ENCODE measurements at regions not wholly inside any gene's neighbourhood (a gene's known extent, or its start where the extent isn't known, plus 50 kb on each side); places are given as distances from the start of the nearest gene placed in this dataset.
"Not testable (repeated sequence)": the region's sequence is repeated elsewhere in the genome, so short reads cannot be mapped to it uniquely, and the experiment has no call there.

GRCh38 chr7:106442476-106442875, 157.7 kb upstream of the NAMPT start:
- Histone ChIP-seq H3K4me3 (no peak overlapping the region), H3K9me3 (no peaks in the 10 kb centered on the region), H3K27ac (no peak overlapping the region), H3K27me3 (ENCODE audit: insufficient read depth in 3 of 3, low read length in 2 of 3) (peaks cover 0 to 4% (median 0%) of the 10 kb centered on the region in 3 donors), H3K36me3 (ENCODE audit: insufficient read depth in 1 of 2, low read depth in 1 of 2) (no peaks in the 10 kb centered on the region), H3K4me1 (no peaks in the 10 kb centered on the region)
- no peak for ATAC-seq
- 71 to 78% (median 73%) methylated on average over 1 of the region's 1 CpG for WGBS, 3 donors
- intact Hi-C loops (cut with DNase I), result no loop called here
- TF ChIP-seq CTCF (IDR thresholded peaks at IDR 0.05), result no peak
- no peak for DNase-seq

- H3K27ac ChIP-seq; H3K9me3 ChIP-seq; intact Hi-C loops (cut with DNase I); H3K27me3 ChIP-seq (ENCODE audit: insufficient read depth in 3 of 3, low read length in 2 of 3); H3K36me3 ChIP-seq (ENCODE audit: insufficient read depth in 1 of 2, low read depth in 1 of 2); H3K4me3 ChIP-seq; ATAC-seq; H3K4me1 ChIP-seq; DNase-seq: not testable (repeated sequence)
- WGBS, 3 donors, result 76 to 87% (median 84%) methylated on average over 2 of the region's 2 CpGs
Observed at GRCh38 chr7:106441343-106441742, 156.6 kb upstream of the NAMPT start.

- H3K27me3 ChIP-seq (ENCODE audit: insufficient read depth in 3 of 3, low read length in 2 of 3); H3K4me3 ChIP-seq; H3K9me3 ChIP-seq; DNase-seq; intact Hi-C loops (cut with DNase I); H3K4me1 ChIP-seq; H3K36me3 ChIP-seq (ENCODE audit: insufficient read depth in 1 of 2, low read depth in 1 of 2); H3K27ac ChIP-seq; ATAC-seq: not testable (repeated sequence)
- 65 to 83% (median 67%) methylated on average over 2 of the region's 2 CpGs for WGBS, 3 donors
Observed at GRCh38 chr7:106436933-106437332, 152.2 kb upstream of the NAMPT start.

- WGBS, 3 donors, result 76 to 89% (median 89%) methylated on average over 2 of the region's 2 CpGs
- no peaks in the 10 kb centered on the region for H3K36me3 ChIP-seq (ENCODE audit: insufficient read depth in 1 of 2, low read depth in 1 of 2)
- no peak for ATAC-seq
Observed at GRCh38 chr7:106433377-106433776, 148.6 kb upstream of the NAMPT start.

GRCh38 chr7:106430535-106431455, 146.0 kb upstream of the NAMPT start:
- TF ChIP-seq CTCF (IDR thresholded peaks at IDR 0.05), result no peak
- H3K36me3 ChIP-seq (ENCODE audit: insufficient read depth in 1 of 2, low read depth in 1 of 2), result no peaks in the 10 kb centered on the region
- WGBS, 3 donors, result 12 to 33% (median 18%) methylated on average over 4 of the region's 4 CpGs
- peak overlapping the region; percentile 77 for H3K27ac ChIP-seq
- H3K27me3 ChIP-seq (ENCODE audit: insufficient read depth in 3 of 3, low read length in 2 of 3), result no peaks in the 10 kb centered on the region
- H3K4me3 ChIP-seq, result no peak overlapping the region
- intact Hi-C loops (cut with DNase I), result no loop called here
- ATAC-seq (peak; percentile 72 to 95 (median 82)), DNase-seq (no peak)
- no peaks in the 10 kb centered on the region for H3K9me3 ChIP-seq
- peaks cover 21% of the 10 kb centered on the region for H3K4me1 ChIP-seq

More at GRCh38 chr7:106433377-106433776, 148.6 kb upstream of the NAMPT start:
- no peak for DNase-seq
- intact Hi-C loops (cut with DNase I), result no loop called here
- Histone ChIP-seq H3K4me3 (no peak overlapping the region), H3K27ac (no peak overlapping the region), H3K4me1 (peaks cover 21% of the 10 kb centered on the region), H3K9me3 (no peaks in the 10 kb centered on the region), H3K27me3 (ENCODE audit: insufficient read depth in 3 of 3, low read length in 2 of 3) (no peaks in the 10 kb centered on the region)
- TF ChIP-seq CTCF (IDR thresholded peaks at IDR 0.05), result no peak
